K562 (cell line): ENCODE measurements at regions not wholly inside any gene's neighbourhood (a gene's known extent, or its start where the extent isn't known, plus 50 kb on each side); places are given as distances from the start of the nearest gene placed in this dataset.

Experiments
- MTF1 ChIP-seq: fragments of 250-450 bp; sonication (Bioruptor Pico); IDR thresholded peaks from 2 replicates; pipeline ENCODE4 v1.9.0; 2021; ENCODE audit warnings: moderate library complexity, mild to moderate bottlenecking, inconsistent platforms, borderline replicate concordance
- POLR2AphosphoS5 ChIP-seq: IDR thresholded peaks from 2 replicates; pipeline ENCODE4 v1.6.1; 2011; ENCODE audit warnings: mild to moderate bottlenecking, low read depth, low read length, moderate library complexity; ENCODE audit not compliant: control insufficient read depth, insufficient read depth
- RCOR1 ChIP-seq, 2 experiments: IDR thresholded peaks; 2 replicates each; pipeline ENCODE4 v1.6.1; 2012; ENCODE audit warnings: low read depth in 2 of 2, low read length in 2 of 2, borderline replicate concordance in 1 of 2, improper control_type of control experiment in 1 of 2
- SIX5 ChIP-seq, 2 experiments: IDR thresholded peaks; 2 replicates each; pipeline ENCODE4 v1.6.1; 2011; ENCODE audit warnings: low read length in 2 of 2, borderline replicate concordance in 1 of 2, low read depth in 1 of 2, mild to moderate bottlenecking in 1 of 2, moderate library complexity in 1 of 2; ENCODE audit not compliant: insufficient read depth in 1 of 2

GRCh38 chr7:159218170-159218569 is 73.5 kb upstream of the VIPR2 start:
- TF ChIP-seq MTF1 (no peak), RCOR1 (IDR thresholded peaks at IDR 0.05; ENCODE audit: borderline replicate concordance in 1 of 2, low read depth in 2 of 2, low read length in 2 of 2) (no peak), POLR2AphosphoS5 (no peak), SIX5 (IDR thresholded peaks at IDR 0.05; ENCODE audit: borderline replicate concordance in 1 of 2, insufficient read depth in 1 of 2, low read depth in 1 of 2, low read length in 2 of 2) (no peak)
